ENCODE measurements at regions not wholly inside any gene's neighbourhood (a gene's known extent, or its start where the extent isn't known, plus 50 kb on each side); places are given as distances from the start of the nearest gene placed in this dataset.

GRCh38 chr14:53368711-53369201 is 215.6 kb upstream of the DDHD1 start (continued):
- no peak for TF ChIP-seq ZBTB33 (CRISPR knock-in tag; IDR thresholded peaks at IDR 0.05)
- TF ChIP-seq PHF20 (IDR thresholded peaks at IDR 0.05; ENCODE audit: partially characterized antibody), result no peak
- no peak for TF ChIP-seq ZBTB9 (CRISPR knock-in tag; IDR thresholded peaks at IDR 0.05)
- no peak for TF ChIP-seq ZNF766 (CRISPR knock-in tag; conservative IDR thresholded peaks at IDR 0.05)
- TF ChIP-seq HOMEZ (CRISPR knock-in tag; IDR thresholded peaks at IDR 0.05), result no peak
- TF ChIP-seq TARDBP (IDR thresholded peaks at IDR 0.05), result no peak
- no peak for TF ChIP-seq ZNF175 (CRISPR knock-in tag; IDR thresholded peaks at IDR 0.05; ENCODE audit: low read depth)
